ENCODE measurements at regions not wholly inside any gene's neighbourhood (a gene's known extent, or its start where the extent isn't known, plus 50 kb on each side); places are given as distances from the start of the nearest gene placed in this dataset.
"Not testable (repeated sequence)": the region's sequence is repeated elsewhere in the genome, so short reads cannot be mapped to it uniquely, and the experiment has no call there.

DNA sequence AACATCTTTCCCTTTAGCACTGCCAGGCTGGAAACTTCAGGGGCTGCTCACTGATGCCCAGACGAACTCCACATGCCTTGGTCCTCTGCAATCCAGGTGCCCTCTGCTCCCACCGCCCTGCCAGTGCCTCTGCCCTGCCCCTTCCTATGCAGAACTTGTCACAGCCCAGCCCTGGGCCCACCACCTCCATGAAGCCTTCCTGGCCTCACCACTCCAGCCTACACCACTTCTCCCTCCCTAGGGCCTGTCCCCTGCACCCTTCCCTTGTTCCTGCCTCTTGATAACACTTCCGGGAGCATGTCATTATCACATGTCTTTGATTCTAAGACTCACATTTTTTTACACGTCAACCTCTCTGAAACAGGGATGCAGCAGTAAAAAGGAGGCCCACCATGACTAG, 627.2 kb downstream of the UQCRFS1 start:
- DNase-seq: no peak

DNA sequence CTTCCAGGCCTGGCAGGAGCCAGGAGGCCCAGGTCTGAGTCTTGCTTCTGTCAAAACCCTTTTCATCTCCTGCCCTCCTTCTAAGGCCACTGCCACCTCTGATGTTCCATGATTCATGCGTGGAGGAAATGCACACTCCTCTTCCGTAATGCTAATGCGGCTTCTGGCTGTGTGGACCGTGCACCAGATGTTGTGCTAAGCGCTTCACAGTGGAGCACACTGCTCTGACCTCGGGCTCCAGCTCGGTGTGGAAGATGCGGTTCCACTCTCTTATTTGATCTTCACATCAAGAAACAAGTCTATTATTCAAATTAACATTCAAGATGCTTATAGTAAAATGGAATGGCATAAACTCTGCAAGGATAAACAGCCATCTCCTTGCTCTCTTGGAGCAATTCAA, 629.2 kb downstream of the UQCRFS1 start:
- no peak for DNase-seq

- DNase-seq: no peak
Observed at GRCh38 chr19:28583242-28583641, 629.7 kb downstream of the UQCRFS1 start.

DNA sequence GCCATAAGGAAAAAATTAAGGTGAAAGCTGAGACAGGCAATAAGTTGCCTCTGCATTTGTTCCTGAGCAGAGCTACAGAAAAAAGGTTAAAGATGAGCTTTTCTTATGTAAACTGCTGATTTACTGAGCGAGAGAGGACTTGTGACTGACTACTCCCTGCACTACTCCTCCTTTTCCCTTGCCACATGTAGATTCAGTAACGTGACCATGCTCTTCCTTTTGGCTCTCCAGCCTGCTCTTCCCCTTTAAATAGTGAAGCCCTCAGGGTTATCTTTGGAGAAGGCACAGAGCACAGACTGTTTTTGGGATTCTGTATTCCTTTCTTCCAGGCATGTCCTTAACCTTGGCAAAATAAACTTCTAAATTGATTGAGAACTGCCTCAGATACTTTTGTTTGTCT, 630.2 kb downstream of the UQCRFS1 start:
- no peak for DNase-seq

DNA sequence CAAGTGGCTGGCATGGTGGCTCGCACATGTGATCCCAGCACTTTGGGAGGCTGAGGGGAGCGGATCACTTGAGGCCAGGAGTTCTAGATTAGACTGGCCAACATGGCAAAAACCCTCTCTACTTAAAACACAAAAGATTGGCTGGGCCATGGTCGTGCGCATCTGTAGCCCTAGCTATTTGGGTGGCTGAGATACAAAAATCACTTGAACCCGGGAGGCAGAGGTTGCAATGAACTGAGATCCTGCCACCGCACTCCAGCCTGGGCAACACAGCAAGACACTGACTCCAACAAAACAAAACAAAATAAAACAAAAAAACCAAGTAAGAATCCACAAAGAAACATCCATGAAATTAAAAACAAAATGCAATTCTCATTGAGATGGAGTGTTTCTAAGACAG, 630.6 kb downstream of the UQCRFS1 start:
- no peak for DNase-seq

- DNase-seq: no peak
Observed at GRCh38 chr19:28581468-28581770, 631.5 kb downstream of the UQCRFS1 start.

- no peak for DNase-seq
Observed at GRCh38 chr19:28578786-28579505, 634.0 kb downstream of the UQCRFS1 start.

GRCh38 chr19:28578208-28578607, 634.7 kb downstream of the UQCRFS1 start:
- DNase-seq: no peak

DNA sequence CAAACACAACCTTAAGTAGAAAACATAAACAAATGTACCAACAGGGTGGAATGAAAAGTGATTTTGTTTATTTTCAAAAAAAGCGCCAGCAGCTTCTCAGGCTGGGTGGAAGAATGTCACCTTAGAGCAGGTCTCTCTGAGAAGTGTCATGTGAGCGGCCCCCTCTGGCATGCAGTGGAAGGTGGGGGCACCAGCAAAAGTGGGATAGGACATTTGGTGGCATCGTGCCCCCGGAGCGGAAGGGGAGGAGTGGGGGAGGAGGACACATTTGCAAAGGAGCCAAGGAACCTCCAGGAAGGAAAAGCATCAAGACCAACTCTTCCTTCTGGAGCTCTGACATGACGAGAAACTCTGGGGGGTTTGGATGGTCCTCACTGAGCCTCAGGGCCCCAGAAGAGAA, 635.3 kb downstream of the UQCRFS1 start:
- DNase-seq: no peak

- DNase-seq: no peak
Observed at GRCh38 chr19:28577233-28577632, 635.7 kb downstream of the UQCRFS1 start.

- DNase-seq: no peak
Observed at GRCh38 chr19:28575816-28576215, 637.1 kb downstream of the UQCRFS1 start.

DNA sequence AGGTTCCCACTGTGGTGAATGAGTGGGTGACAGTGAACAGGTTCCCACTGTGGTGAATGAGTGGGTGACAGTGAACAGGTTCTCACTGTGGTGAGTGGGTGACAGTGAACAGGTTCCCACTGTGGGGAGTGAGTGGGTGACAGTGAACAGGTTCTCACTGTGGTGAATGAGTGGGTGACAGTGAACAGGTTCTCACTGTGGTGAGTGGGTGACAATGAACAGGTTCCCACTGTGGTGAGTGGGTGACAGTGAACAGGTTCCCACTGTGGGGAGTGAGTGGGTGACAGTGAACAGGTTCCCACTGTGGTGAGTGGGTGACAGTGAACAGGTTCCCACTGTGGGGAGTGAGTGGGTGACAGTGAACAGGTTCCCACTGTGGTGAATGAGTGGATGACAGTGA, 637.6 kb downstream of the UQCRFS1 start:
- DNase-seq: not testable (repeated sequence)

DNA sequence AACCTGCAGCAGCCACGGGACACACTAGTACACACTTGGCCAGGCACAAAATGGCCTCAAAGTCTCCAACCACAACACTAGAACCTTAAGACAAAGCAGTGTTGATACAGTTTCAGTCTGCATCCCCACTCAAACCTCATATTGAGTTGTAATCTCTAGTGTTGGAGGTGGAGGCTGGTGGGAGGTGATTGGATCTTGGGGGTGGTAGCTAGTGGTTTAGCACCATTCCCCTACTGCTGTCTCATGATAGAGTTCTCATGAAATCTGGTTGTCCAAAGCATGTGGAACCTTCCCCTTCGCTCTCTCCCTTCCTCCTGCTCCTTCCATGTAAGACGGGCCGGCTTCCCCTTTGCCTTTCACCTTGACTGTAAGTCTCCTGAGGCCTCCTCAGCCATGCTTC, 638.7 kb downstream of the UQCRFS1 start:
- no peak for DNase-seq

- no peak for DNase-seq
Observed at GRCh38 chr19:28569132-28570131, 643.5 kb downstream of the UQCRFS1 start.

GRCh38 chr19:28567834-28568233, 645.1 kb downstream of the UQCRFS1 start:
- no peak for DNase-seq

DNA sequence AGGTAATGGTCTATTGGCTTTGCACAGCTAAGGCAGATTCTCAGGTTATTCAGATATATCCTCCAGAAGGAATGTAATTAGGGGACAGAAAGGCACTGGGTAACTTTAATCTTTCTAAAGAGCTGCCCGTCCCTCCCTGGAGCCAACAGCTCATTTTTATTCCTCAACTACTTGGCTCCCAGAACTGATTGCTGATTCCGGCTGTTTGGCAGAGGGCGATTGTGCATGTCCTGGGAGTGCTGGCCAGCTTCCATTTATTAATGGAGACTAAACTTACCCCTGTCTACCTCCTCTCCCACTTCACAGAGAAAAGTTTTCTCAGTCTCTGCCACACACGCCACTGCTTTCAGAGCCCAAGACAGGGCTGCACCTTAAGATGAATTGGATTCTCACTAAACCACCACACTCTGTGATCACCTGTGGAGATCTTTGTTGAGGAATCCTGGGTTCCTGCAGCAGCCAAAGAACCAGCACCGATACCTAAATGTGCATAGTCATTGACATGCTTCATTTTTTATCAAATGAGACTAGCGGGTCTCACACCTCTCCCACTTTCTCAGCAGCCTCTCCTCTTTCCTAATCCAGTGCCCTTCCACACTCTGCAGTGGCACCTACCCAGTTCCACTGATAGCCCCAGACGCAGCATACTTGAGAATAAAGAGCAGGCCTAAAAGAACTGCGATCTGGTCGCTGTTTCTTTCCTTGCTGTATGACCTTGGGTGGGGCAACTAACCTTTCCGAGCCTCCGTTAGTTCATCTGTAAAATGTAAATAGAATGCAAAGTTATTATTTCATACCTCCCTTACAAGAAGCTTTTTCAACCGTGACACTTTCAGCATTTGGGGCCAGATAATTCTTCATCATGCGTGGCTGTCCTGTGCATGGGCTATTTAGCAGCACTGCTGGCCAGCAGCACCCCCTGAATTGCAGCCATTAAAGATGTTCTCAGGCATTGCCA, 648.7 kb downstream of the UQCRFS1 start:
- DNase-seq: no peak

DNA sequence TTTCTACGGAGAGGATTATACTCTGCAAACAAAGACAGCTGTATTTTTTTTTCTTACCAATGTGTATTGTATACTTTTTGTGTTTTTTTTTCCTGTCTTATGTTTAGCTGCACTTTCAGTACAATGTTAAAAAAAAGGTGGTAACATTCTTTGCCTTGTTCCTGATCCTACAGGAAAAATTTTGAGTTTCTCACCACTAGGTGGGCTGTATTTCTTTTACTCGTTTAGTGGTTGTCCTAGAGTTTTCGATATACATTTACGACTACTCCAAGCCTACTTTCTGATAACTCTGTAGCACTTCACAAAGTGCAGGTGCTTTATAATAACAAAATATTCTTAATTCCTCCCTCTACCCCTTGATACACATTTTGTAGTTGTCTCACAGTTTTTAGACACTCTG, 652.2 kb downstream of the UQCRFS1 start:
- DNase-seq: no peak

- DNase-seq: no peak
Observed at GRCh38 chr19:28558783-28559182, 654.2 kb downstream of the UQCRFS1 start.

DNA sequence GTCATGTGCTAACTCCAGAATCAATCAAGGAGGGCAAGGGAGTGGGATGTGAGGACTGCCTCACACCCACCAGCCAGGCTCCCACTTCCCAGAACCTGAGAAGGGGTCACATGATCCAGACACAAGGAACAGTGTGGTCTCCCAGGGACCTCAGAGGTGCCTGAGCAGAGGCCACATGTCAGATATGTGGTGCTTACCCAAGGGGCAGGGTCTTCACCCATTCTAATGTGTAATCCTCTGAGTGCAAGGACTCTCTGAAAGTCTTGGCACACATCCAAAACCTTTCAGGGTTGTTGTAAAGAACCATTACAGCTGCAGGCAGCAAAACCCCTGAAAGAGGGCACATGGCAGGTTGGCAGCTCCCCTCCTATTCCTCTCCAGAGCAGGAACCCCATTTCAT, 656.6 kb downstream of the UQCRFS1 start:
- no peak for DNase-seq

DNA sequence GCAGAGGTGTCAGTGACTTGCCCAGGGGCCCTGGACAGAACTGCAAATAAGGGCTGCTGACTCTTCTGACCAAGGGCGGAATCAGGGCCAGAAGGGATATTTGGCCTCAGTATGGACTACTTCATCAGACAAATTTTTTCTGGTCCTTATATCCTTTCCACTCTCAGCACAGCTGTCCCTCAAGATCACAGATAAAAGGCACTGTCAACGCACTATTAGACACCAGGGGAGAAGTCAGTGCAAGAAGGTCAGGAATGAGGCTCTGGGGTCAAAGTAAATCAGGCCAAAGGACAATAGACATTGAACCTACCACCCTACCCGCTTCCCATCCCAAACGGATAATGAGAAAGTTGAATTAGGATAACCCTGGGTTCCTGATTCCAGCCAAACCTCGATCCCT, 657.6 kb downstream of the UQCRFS1 start:
- DNase-seq: no peak

DNA sequence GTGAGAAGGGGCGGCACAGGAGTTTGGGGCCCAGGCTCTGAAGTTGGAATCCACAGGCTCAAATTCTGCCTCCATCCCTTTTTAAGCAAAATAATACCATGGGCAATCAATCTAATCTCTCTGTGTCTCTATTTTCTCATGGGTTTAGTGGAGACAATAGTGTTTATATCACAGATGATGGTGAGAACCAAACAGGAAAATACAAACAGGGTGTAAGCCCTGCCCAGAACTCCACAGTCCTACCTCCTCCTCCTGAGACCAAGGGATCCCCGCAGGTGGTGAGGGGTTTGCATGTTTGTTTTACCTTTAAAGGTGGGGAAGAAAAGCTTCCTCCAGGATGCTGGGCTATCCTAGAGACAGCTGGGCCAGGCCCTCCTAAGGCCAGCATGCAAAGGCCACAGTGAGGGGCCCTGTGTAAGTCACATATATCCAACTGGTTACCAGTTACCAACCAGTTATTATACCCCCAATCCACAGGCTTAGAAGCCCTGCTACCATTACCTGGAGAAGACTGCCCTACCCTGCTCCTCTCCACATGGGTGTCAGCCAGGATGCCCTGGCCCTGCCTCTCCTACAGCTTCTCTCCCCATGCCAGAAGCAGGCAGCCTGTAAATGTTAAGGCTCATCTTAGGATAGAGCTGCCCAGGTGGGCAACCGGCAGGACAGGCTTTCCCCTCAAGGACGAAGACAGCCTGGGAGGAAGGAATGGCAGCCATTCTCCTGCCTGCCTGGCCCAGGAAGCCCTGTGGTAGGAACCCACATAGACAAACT, 658.4 kb downstream of the UQCRFS1 start:
- DNase-seq: no peak

GRCh38 chr19:28553764-28554163, 659.2 kb downstream of the UQCRFS1 start:
- no peak for DNase-seq
